ENCODE measurements at regions not wholly inside any gene's neighbourhood (a gene's known extent, or its start where the extent isn't known, plus 50 kb on each side); places are given as distances from the start of the nearest gene placed in this dataset.

GRCh38 chr12:47557386-47557785 lies 148.4 kb downstream of the RPAP3 start:
- TF ChIP-seq MYBL2 (CRISPR knock-in tag; IDR thresholded peaks at IDR 0.05), result no peak
- no peak for TF ChIP-seq CTCF (IDR thresholded peaks at IDR 0.05)
- no peak for TF ChIP-seq SOX15 (CRISPR knock-in tag; IDR thresholded peaks at IDR 0.05)

Data from WTC11 (cell line).